ENCODE measurements at regions not wholly inside any gene's neighbourhood (a gene's known extent, or its start where the extent isn't known, plus 50 kb on each side); places are given as distances from the start of the nearest gene placed in this dataset.

GRCh38 chr6:100962466-100962865 is 81.3 kb upstream of the ASCC3 start:
- no peak for ATAC-seq
- H3K79me2 ChIP-seq (ENCODE audit: insufficient read depth, low read length) = no peaks in the 10 kb centered on the region
- H3K27me3 ChIP-seq (ENCODE audit: insufficient read depth, low read length) = no peaks in the 10 kb centered on the region
- H3K27ac ChIP-seq (ENCODE audit: low read depth, low read length) = no peak overlapping the region
- H3K4me2 ChIP-seq (ENCODE audit: low read length) = no peak overlapping the region
- ChIA-PET CTCF (no interaction called here), POLR2A (no interaction called here), RAD21 (ENCODE audit: low non-redundant PET in 1 of 2, low total read pairs in 2 of 2, uncharacterized antibody in 2 of 2, unreplicated experiment in 2 of 2) (no interaction called here)
- no peak overlapping the region for H2AFZ ChIP-seq (ENCODE audit: low read depth, low read length, poor library complexity, severe bottlenecking)
- intact Hi-C loops (cut with micrococcal nuclease) = no loop called here
- H3K4me3 ChIP-seq (replicated peaks in 1 of 2; ENCODE audit: low read depth in 1 of 2, low read length in 2 of 2) = no peak overlapping the region
- no peak for DNase-seq (ENCODE audit: low read depth, low spot score)
- 0 out of 2 replicates have a peak, but pooled peaks cover 4% of the 10 kb centered on the region for H3K9me2 ChIP-seq (ENCODE audit: insufficient read depth)
- no peaks in the 10 kb centered on the region for H3K36me3 ChIP-seq (ENCODE audit: control insufficient read depth in 1 of 2, insufficient read depth in 2 of 2, low read length in 2 of 2)
- H4K20me1 ChIP-seq (ENCODE audit: insufficient read depth) = no peaks in the 10 kb centered on the region
- H3K9ac ChIP-seq (ENCODE audit: low read length) = no peak overlapping the region
- no peaks in the 10 kb centered on the region for H3K4me1 ChIP-seq (ENCODE audit: control insufficient read depth in 1 of 2, insufficient read depth in 2 of 2, low read length in 2 of 2)
- TF ChIP-seq ZNF274 (IDR thresholded peaks at IDR 0.05; ENCODE audit: low read depth, low read length) (no peak), CBX3 (IDR thresholded peaks at IDR 0.05; ENCODE audit: low read depth) (no peak), POLR2A (IDR thresholded peaks at IDR 0.05; ENCODE audit: borderline replicate concordance, extremely low read depth, insufficient read depth, insufficient read length) (no peak), EZH2 (IDR thresholded peaks at IDR 0.05) (no peak), SP1 (IDR thresholded peaks at IDR 0.05; ENCODE audit: low read depth) (no peak), ELF1 (IDR thresholded peaks at IDR 0.05; ENCODE audit: borderline replicate concordance, low read depth) (no peak), FOSL1 (IDR thresholded peaks at IDR 0.05; ENCODE audit: low read depth) (no peak), RAD21 (IDR thresholded peaks at IDR 0.05; ENCODE audit: low read depth) (no peak), ZFX (IDR thresholded peaks at IDR 0.05) (no peak), EZH2phosphoT487 (IDR thresholded peaks at IDR 0.05; ENCODE audit: borderline replicate concordance) (no peak), SIN3A (IDR thresholded peaks at IDR 0.05; ENCODE audit: low read depth) (no peak), REST (IDR thresholded peaks at IDR 0.05; ENCODE audit: low read depth) (no peak), SRF (IDR thresholded peaks at IDR 0.05; ENCODE audit: low read depth) (no peak), MAX (IDR thresholded peaks at IDR 0.05) (no peak)
- TF ChIP-seq, protein P1, sequence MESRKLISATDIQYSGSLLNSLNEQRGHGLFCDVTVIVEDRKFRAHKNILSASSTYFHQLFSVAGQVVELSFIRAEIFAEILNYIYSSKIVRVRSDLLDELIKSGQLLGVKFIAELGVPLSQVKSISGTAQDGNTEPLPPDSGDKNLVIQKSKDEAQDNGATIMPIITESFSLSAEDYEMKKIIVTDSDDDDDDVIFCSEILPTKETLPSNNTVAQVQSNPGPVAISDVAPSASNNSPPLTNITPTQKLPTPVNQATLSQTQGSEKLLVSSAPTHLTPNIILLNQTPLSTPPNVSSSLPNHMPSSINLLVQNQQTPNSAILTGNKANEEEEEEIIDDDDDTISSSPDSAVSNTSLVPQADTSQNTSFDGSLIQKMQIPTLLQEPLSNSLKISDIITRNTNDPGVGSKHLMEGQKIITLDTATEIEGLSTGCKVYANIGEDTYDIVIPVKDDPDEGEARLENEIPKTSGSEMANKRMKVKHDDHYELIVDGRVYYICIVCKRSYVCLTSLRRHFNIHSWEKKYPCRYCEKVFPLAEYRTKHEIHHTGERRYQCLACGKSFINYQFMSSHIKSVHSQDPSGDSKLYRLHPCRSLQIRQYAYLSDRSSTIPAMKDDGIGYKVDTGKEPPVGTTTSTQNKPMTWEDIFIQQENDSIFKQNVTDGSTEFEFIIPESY (IDR thresholded peaks at IDR 0.05; ENCODE audit: extremely low read depth, insufficient replicate concordance, low read length) = no peak
- no peaks in the 10 kb centered on the region for H3K9me3 ChIP-seq (ENCODE audit: control insufficient read depth in 1 of 2, insufficient read depth in 1 of 2, low read depth in 1 of 2, low read length in 2 of 2)
- BruUV-seq (replicated peaks) = no TSS peak

All from HCT116 (cell line).